SH-SY5Y (cell line): ENCODE measurements at regions not wholly inside any gene's neighbourhood (a gene's known extent, or its start where the extent isn't known, plus 50 kb on each side); places are given as distances from the start of the nearest gene placed in this dataset.

Experiments used
- GATA2 ChIP-seq: IDR thresholded peaks from 2 replicates; pipeline ENCODE4 v1.6.1; 2011; ENCODE audit warnings: mild to moderate bottlenecking, low read depth, low read length
- GATA3 ChIP-seq: IDR thresholded peaks from 2 replicates; pipeline ENCODE4 v1.6.1; 2011; ENCODE audit warnings: low read depth, mild to moderate bottlenecking, low read length, moderate library complexity

DNA sequence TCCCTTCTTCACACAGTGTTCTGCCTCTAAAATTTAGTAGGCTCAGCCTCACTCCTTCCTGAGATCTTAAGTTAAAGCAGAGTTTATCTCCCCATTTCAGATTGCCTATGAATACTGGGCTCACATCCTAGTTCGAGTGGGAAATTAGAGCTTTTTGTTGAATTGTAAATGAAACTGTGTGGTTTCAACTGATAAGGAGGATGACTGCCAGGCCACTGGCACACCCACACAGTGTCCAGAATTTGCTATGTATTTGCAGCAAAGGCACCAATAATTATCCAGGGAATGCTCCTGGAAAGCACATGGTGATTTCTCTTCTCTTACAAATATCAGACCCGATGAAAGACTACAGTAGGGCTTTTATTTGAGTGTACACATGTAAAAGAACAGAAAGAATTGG lies 308.1 kb upstream of the COL8A1 start:
- TF ChIP-seq GATA2 (no peak), GATA3 (no peak)
